T-helper 1 cell treated with Interleukin-12 subunit alpha and Interleukin-12 subunit beta and Interleukin-4 antibody, amounts not matched to agents 30 μg/mL and 1 μg/mL, for 36 hours (primary cell): ENCODE measurements at regions not wholly inside any gene's neighbourhood (a gene's known extent, or its start where the extent isn't known, plus 50 kb on each side); places are given as distances from the start of the nearest gene placed in this dataset.
"Not testable (repeated sequence)": the region's sequence is repeated elsewhere in the genome, so short reads cannot be mapped to it uniquely, and the experiment has no call there.

Source experiments
- H3K27ac Mint-ChIP-seq: one replicate; pipeline ENCODE4 v1.8.0; 2021; ENCODE audit warnings: mild to moderate bottlenecking, mixed read lengths
- H3K27me3 Mint-ChIP-seq: one replicate; pipeline ENCODE4 v1.8.0; 2021; ENCODE audit warnings: low read depth, mixed read lengths
- H3K36me3 Mint-ChIP-seq: one replicate; pipeline ENCODE4 v1.8.0; 2021; ENCODE audit warnings: low read depth, mixed read lengths
- H3K4me1 Mint-ChIP-seq: one replicate; pipeline ENCODE4 v1.8.0; 2021; ENCODE audit warnings: low read depth, mixed read lengths
- H3K4me3 Mint-ChIP-seq: one replicate; pipeline ENCODE4 v1.8.0; 2021; ENCODE audit warnings: mild to moderate bottlenecking, moderate library complexity, mixed read lengths
- H3K9me3 Mint-ChIP-seq: one replicate; pipeline ENCODE4 v1.8.0; 2021; ENCODE audit warnings: mixed read lengths

DNA sequence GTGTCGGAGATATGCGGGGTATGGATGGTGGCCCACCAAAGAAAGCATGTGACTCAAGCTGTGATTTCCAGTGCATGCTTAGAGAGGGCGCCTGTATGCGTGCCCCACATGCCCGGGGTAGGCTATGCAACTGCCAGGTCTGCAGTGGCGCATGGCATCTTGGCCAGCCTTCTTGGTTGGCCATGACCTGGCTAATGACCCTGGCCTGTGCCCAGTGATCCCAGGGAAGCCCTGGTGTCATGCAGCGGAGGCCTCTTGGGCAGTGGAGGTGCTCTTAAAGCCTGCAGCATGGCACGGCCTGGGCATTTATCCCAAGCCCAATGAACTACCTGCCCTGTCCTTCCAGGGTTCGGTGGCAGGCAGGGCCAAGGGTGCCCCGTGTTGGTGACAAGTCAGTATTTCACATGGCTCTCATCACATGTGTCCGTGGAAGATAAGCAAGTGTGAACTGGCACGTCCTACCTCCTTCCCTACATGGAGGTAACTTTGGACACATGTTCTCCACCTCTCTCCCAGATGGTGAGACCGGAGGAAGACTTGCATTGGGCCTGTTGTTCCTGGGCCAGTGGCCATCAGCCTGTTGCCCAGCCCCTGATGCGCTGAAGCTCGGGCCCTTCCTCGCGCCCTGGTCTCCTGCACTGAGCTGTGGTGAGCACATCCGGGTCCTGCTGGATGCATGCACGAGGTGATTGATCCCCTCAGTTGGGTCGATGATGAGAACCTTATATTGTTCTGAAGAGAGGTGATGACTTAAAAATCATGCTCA is 192.0 kb downstream of the UBE3A start:
- no peak overlapping the region for H3K4me3 Mint-ChIP-seq
- no peaks in the 10 kb centered on the region for H3K4me1 Mint-ChIP-seq
- no peak overlapping the region for H3K27ac Mint-ChIP-seq
- H3K9me3 Mint-ChIP-seq = peaks cover 32% of the 10 kb centered on the region
- no peaks in the 10 kb centered on the region for H3K27me3 Mint-ChIP-seq
- no peaks in the 10 kb centered on the region for H3K36me3 Mint-ChIP-seq

DNA sequence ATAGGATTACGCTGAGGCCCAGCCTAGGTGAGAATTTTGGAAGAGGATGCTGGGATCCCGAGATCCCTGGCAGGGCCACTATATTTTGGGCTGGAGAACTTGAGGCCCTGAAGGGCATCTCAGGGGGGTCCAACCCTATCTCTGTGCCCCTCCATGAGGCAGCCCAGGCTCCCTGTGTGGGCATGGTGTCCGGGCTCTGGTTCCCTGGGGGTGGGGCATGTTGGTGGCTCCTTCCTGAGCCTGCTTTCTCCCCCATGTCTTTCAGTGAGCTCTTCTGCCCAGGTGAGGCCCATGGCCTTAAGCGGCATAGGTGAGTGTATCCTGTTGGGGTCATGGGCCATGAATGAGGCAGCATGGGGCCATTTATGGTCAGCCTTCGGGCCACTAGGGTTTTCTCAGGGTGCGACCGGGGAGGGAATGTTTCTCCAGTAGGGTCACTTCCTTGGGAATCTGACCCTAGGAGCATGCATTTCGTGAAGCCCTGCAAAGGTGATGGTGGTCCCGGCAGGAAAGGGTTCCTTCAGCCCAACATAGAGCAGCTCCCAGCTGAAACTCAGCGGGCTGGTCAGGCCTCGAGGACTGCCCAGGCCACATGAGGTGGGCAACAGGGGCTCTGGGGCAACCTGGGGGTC is 191.3 kb downstream of the UBE3A start:
- no peaks in the 10 kb centered on the region for H3K27me3 Mint-ChIP-seq
- no peak overlapping the region for H3K4me3 Mint-ChIP-seq
- no peaks in the 10 kb centered on the region for H3K36me3 Mint-ChIP-seq
- no peak overlapping the region for H3K27ac Mint-ChIP-seq
- peaks cover 38% of the 10 kb centered on the region for H3K9me3 Mint-ChIP-seq
- no peaks in the 10 kb centered on the region for H3K4me1 Mint-ChIP-seq

DNA sequence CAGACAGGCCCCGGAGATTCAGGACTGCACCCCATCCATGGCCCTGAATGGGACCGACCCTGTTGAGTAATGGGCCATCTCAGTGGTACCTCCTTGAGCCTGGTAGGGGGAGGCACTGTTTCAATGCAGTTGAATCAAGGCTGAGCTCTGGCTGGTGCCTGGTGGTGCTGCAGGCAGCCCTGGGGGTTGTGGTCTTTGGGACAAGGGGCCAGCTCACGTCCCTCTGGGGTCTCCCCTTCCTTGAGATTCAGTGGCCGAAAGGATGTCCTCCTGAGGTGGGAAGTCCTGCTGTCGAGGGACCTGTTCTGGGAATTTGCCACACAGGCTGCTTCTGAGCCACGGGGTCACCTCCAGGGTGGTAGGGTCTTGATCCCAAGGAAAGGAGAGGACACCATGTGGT is 190.7 kb downstream of the UBE3A start:
- not testable (repeated sequence) for H3K4me1 Mint-ChIP-seq, H3K27me3 Mint-ChIP-seq, H3K36me3 Mint-ChIP-seq, H3K27ac Mint-ChIP-seq, H3K4me3 Mint-ChIP-seq
- H3K9me3 Mint-ChIP-seq = peaks cover 40% of the 10 kb centered on the region

DNA sequence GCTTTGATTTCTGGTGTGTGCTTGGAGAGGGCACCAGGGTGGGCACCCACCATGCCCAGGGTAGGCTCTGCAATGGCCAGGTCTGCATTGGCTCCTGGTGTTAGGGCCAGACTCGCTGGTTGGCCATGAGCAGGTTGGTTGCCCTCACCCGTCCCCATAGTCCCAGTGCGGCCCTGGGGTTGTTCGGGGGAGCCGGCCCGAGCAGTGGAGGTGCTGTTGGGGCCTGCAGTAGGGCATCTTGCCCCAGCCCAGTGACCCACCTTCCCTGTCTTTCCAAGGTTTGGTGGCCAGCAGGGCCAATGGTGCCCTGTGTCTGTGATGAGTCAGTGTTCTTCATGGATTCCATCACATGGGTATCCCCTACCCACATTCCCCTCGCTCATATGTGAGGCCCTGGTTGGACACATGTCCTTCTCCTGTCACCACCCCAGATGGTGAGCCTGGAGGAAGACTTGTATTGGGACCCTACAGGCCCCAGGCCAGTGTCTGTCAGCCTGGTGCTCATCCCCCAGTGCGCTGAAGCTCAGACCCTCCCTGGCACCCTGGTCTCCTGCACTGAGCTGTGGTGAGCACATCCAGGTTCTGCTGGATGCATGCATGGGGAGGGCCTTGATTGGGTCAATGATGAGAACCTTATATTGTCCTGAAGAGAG is 190.1 kb downstream of the UBE3A start:
- H3K4me1 Mint-ChIP-seq = no peaks in the 10 kb centered on the region
- H3K27ac Mint-ChIP-seq = no peak overlapping the region
- H3K9me3 Mint-ChIP-seq = peaks cover 37% of the 10 kb centered on the region
- no peak overlapping the region for H3K4me3 Mint-ChIP-seq
- H3K36me3 Mint-ChIP-seq = no peaks in the 10 kb centered on the region
- no peaks in the 10 kb centered on the region for H3K27me3 Mint-ChIP-seq

DNA sequence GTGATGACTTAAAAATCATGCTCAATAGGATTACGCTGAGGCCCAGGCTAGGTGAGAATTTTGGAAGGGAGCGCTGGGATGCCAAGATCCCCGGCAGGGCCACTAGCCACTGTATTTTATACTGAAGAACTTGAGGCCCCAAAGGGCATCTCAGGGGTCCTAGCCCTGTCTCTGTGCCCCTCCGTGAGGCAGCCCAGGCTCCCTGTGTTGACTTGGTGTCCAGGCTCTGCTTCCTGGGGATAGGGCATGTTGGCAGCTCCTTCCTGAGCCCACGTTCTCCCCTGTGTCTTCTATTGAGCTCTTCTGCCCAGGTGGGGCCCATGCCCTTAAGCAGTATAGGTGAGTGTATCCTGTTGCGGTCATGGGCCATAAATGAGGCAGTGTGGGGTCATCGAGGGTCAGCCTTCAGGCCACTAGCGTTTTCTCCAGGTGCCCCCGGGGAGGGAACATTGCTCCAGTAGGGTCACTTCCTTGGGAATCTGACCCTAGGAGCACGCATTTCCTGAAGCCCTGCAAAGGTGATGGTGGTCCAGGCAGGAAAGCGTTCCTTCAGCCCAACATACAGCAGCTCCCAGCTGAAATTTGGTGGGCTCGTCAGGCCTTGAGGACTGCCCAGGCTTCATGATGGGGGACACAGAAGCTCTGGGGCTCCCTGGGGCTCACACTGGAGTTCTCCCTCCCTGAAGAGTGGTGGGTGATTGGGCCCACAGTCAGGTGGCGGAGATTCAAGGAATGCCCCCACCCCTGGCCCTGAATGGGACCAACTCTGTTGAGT is 189.4 kb downstream of the UBE3A start:
- Mint-ChIP-seq H3K27me3 (no peaks in the 10 kb centered on the region), H3K36me3 (no peaks in the 10 kb centered on the region), H3K4me3 (no peak overlapping the region), H3K27ac (no peak overlapping the region), H3K4me1 (no peaks in the 10 kb centered on the region), H3K9me3 (peaks cover 41% of the 10 kb centered on the region)

DNA sequence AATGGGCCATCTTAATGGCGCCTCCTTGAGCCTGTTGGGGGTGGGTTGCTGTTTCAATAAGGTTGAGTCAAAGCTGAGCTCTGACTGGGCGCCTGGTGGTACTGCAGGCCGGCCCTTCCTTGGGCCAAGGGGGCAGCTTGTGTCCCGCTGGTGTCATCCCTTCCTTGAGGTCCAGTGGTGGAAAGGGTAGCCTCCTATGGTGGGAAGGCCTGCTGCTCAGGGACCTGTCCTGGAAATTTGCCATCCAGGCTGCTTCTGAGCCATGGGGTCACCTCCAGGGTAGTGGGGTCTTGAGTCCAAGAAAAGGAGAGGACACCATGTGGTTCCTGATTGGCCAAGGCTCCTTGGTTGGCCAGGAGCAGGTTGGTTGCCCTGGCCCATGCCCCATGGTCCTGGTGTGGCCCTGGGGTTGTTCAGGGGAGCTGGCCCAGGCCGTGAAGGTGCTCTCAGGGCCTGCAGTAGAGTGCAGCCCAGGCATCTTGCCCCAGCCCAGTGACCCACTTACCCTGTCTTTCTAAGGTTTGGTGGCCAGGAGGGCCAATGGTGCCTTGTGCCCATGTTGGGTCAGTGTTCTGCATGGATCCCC is 188.7 kb downstream of the UBE3A start:
- H3K9me3 Mint-ChIP-seq = peaks cover 44% of the 10 kb centered on the region
- no peak overlapping the region for H3K4me3 Mint-ChIP-seq
- H3K4me1 Mint-ChIP-seq = no peaks in the 10 kb centered on the region
- no peaks in the 10 kb centered on the region for H3K36me3 Mint-ChIP-seq
- no peak overlapping the region for H3K27ac Mint-ChIP-seq
- H3K27me3 Mint-ChIP-seq = no peaks in the 10 kb centered on the region

DNA sequence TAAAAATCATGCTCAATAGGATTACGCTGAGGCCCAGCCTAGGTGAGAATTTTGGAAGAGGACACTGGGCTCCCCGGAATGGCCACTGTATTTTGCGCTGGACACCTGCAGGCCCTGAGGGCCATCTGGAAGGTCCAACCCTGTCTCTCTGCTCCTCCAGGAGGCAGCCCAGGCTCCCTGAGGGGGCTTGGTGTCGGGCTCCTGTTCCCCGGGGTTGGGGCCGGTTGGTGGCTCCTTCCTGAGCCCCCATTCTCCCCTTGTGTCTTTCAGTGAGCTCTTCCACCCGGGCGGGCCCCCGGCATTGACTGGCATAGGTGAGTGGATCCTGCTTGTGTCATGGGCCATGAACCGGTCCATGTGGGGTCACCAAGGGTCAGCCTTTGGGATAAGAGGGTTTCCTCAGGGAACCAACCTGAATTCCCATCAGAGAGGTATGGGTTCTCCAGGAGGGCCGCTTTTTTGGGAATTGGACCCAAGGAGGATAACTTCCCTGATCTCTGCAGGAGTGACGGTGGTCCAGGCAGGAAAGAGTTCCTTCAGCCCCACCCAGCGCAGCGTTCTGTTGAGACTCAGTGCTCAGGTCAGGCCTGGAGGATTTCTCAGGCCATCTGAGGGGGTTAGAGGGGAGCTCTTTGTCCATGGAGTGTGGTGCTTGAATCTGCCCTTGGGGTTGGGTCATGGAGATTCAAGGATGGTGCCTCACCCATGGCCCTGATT is 187.8 kb downstream of the UBE3A start:
- Mint-ChIP-seq H3K4me1 (no peaks in the 10 kb centered on the region), H3K27me3 (no peaks in the 10 kb centered on the region), H3K36me3 (no peaks in the 10 kb centered on the region), H3K4me3 (no peak overlapping the region), H3K27ac (no peak overlapping the region), H3K9me3 (peaks cover 47% of the 10 kb centered on the region)

DNA sequence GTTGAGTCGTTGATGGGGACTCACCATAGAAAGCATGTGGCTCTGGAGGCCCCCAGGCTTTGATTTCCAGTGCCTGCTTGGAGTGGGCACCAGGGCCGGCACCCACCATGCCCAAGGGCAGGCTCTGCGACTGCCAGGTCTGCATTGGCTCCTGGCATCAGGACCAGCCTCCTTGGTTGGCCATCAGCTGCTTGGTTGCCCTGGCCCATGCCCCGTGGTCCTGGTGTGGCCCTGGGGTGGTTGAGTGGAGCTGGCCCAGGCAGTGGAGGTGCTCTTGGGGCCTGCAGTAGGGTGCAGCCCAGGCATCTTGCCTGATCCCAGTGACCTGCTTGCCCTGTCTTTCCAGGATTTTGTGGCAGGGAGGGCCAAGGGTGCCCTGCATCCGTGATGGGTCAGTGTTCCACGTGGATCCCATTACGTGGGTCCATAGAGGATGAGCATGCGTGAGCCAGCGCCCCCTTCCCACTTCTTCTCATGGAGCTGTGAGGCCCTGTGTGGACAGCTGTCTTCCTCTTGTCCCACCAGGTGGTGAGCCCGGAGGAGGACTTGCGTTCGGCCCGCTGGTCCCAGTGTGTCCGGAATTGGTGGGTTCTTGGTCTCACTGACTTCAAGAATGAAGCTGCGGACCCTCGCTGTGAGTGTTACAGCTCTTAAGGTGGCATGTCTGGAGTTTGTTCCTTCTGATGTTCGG is 187.0 kb downstream of the UBE3A start:
- Mint-ChIP-seq H3K27ac (no peak overlapping the region), H3K4me3 (no peak overlapping the region), H3K4me1 (no peaks in the 10 kb centered on the region), H3K9me3 (peaks cover 45% of the 10 kb centered on the region), H3K36me3 (no peaks in the 10 kb centered on the region), H3K27me3 (no peaks in the 10 kb centered on the region)

DNA sequence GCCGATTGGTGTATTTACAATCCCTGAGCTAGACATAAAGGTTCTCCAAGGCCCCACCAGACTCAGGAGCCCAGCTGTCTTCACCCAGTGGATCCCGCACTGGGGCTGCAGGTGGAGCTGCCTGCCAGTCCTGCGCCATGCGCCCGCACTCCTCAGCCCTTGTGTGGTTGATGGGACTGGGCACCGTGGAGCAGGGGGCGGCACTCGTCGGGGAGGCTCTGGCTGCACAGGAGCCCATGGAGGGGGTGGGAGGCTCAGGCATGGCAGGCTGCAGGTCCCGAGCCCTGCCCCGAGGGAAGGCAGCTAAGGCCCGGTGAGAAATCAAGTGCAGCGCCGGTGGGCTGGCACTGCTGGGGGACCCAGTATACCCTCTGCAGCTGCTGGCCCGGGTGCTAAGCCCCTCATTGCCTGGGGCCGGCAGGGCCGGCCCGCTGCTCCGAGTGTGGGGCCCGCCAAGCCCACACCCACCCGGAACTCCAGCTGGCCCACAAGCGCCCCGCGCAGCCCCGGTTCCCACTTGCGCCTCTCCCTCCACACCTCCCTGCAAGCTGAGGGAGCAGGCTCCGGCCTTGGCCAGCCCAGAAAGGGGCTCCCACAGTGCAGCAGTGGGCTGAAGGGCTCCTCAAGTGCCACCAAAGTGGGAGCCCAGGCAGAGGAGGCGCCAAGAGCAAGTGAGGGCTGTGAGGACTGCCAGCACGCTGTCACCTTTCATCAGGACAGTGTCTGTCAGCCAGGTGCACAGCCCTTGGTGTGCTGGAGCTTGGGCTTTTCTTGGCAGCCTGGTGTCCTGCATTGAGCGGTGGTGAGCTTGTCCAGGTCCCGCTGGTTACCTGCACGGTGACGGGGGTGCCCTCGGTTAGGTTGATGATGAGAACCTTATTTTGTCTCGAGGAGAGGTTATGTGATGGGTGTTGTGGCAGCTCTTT is 185.5 kb downstream of the UBE3A start:
- not testable (repeated sequence) for H3K4me3 Mint-ChIP-seq, H3K27ac Mint-ChIP-seq, H3K4me1 Mint-ChIP-seq, H3K36me3 Mint-ChIP-seq, H3K27me3 Mint-ChIP-seq
- peaks cover 54% of the 10 kb centered on the region for H3K9me3 Mint-ChIP-seq

DNA sequence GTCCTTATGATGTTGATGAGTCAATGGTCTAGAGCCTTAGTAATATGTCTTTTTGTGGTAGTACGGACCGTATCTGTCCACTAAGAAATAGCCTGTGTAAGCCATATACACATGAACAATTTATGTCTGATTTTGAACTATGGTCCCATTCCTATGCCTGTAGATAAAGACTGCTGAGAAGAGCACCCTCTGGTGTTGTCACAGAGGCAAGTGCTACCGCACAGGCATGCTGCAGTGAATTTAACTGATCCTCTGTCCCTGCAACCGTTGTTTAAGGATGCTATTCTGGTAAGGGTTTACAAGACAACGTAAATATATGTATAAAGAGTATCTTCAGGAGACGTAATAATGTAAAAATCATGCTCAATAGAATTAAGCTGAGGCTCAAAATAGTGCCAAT is 170.7 kb downstream of the UBE3A start:
- no peak overlapping the region for H3K4me3 Mint-ChIP-seq
- H3K4me1 Mint-ChIP-seq = no peaks in the 10 kb centered on the region
- no peaks in the 10 kb centered on the region for H3K36me3 Mint-ChIP-seq
- H3K27ac Mint-ChIP-seq = no peak overlapping the region
- H3K27me3 Mint-ChIP-seq = no peaks in the 10 kb centered on the region
- peaks cover 11% of the 10 kb centered on the region for H3K9me3 Mint-ChIP-seq
